ENCODE measurements at regions not wholly inside any gene's neighbourhood (a gene's known extent, or its start where the extent isn't known, plus 50 kb on each side); places are given as distances from the start of the nearest gene placed in this dataset.

- H2AFZ ChIP-seq (ENCODE audit: low read length): no peak overlapping the region
Observed at GRCh38 chr21:27047283-27047657, 80.4 kb upstream of the ADAMTS5 start.

GRCh38 chr21:27045281-27045985 is 78.5 kb upstream of the ADAMTS5 start:
- Histone ChIP-seq H3K36me3 (ENCODE audit: insufficient read depth, low read length) (no peaks in the 10 kb centered on the region), H3K4me1 (ENCODE audit: low read length) (no peaks in the 10 kb centered on the region), H4K20me1 (ENCODE audit: insufficient read depth, low read depth, low read length) (no peaks in the 10 kb centered on the region), H3K4me2 (ENCODE audit: low read depth, low read length, poor library complexity, severe bottlenecking) (no peak overlapping the region), H2AFZ (ENCODE audit: low read length) (no peak overlapping the region), H3K9ac (ENCODE audit: low read length) (no peak overlapping the region), H3K27ac (ENCODE audit: low read length) (no peak overlapping the region), H3K4me3 (ENCODE audit: low read length) (no peak overlapping the region), H3K27me3 (ENCODE audit: low read length) (no peaks in the 10 kb centered on the region), H3K9me2 (replicated peaks; ENCODE audit: insufficient read depth, low read length) (no peaks in the 10 kb centered on the region), H3K9me3 (ENCODE audit: low read length) (peaks cover 15% of the 10 kb centered on the region), H3K79me2 (ENCODE audit: low read length) (no peaks in the 10 kb centered on the region)
- no peak for DNase-seq

More at GRCh38 chr21:27047283-27047657, 80.4 kb upstream of the ADAMTS5 start:
- Histone ChIP-seq H3K9ac (ENCODE audit: low read length) (no peak overlapping the region), H3K4me1 (ENCODE audit: low read length) (no peaks in the 10 kb centered on the region), H4K20me1 (ENCODE audit: insufficient read depth, low read depth, low read length) (no peaks in the 10 kb centered on the region), H3K9me3 (ENCODE audit: low read length) (peaks cover 16% of the 10 kb centered on the region), H3K79me2 (ENCODE audit: low read length) (no peaks in the 10 kb centered on the region), H3K9me2 (replicated peaks; ENCODE audit: insufficient read depth, low read length) (no peaks in the 10 kb centered on the region), H3K27me3 (ENCODE audit: low read length) (no peaks in the 10 kb centered on the region), H3K36me3 (ENCODE audit: insufficient read depth, low read length) (no peaks in the 10 kb centered on the region), H3K4me2 (ENCODE audit: low read depth, low read length, poor library complexity, severe bottlenecking) (no peak overlapping the region), H3K4me3 (ENCODE audit: low read length) (no peak overlapping the region), H3K27ac (ENCODE audit: low read length) (no peak overlapping the region)
- no peak for DNase-seq

DNA sequence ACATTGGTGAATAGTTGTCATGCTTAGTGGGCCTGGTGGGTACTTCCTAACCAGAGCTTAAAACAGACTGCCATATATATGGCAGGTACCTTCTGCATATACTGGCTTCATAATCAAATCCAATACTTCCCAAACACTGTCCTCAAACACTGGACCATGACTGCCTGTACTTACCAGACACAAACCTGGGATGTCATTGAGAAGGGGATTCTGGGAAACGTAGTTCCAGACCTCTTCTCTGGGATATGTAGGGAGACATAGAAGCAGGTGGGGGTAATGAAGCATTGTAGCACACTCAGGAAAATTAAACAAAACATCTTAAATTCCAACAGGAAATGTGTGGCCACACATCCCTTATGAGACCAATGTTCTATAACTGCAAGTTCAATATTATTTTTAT is 76.5 kb upstream of the ADAMTS5 start:
- H3K27me3 ChIP-seq (ENCODE audit: low read length): no peaks in the 10 kb centered on the region
- H3K79me2 ChIP-seq (ENCODE audit: low read length): no peaks in the 10 kb centered on the region
- no peaks in the 10 kb centered on the region for H3K36me3 ChIP-seq (ENCODE audit: insufficient read depth, low read length)
- no peaks in the 10 kb centered on the region for H3K9me2 ChIP-seq (replicated peaks; ENCODE audit: insufficient read depth, low read length)
- H3K9ac ChIP-seq (ENCODE audit: low read length): no peak overlapping the region
- H3K4me2 ChIP-seq (ENCODE audit: low read depth, low read length, poor library complexity, severe bottlenecking): no peak overlapping the region
- DNase-seq: no peak
- H3K9me3 ChIP-seq (ENCODE audit: low read length): peaks cover 21% of the 10 kb centered on the region
- H3K27ac ChIP-seq (ENCODE audit: low read length): no peak overlapping the region
- no peak overlapping the region for H3K4me3 ChIP-seq (ENCODE audit: low read length)
- H4K20me1 ChIP-seq (ENCODE audit: insufficient read depth, low read depth, low read length): no peaks in the 10 kb centered on the region
- no peaks in the 10 kb centered on the region for H3K4me1 ChIP-seq (ENCODE audit: low read length)
- H2AFZ ChIP-seq (ENCODE audit: low read length): no peak overlapping the region

DNA sequence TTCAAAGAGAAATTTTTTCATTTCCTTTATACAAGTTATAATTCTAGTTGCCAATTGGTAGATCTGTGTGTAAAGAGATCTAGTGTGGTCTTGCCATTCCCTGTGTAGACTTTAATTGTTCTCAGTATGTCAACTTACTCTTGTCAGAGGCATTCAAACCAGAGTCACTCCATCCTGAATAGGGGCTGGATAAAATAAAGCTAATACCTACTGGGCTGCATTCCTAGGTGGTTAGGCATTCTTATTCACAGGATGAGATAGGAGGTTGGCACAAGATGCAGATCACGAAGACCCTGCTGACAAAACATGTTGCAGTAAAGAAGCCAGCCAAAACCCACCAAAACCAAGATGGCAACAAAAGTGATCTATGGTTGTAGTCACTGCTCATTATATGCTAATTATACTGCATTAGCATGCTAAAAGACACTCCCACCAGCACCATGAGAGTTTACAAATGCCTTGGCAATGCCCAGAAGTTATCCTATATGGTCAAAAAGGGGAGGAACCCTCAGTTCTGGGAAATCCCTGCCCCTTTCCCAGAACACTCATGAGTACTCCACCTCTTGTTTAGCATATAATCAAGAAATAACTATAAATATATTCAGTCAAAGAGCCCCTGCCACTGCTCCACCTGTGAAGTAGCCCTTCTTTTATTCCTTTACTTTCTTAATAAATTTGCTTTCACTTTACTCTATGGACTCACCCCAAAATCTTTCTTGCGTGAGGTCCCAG is 74.0 kb upstream of the ADAMTS5 start:
- Histone ChIP-seq H4K20me1 (ENCODE audit: insufficient read depth, low read depth, low read length) (no peaks in the 10 kb centered on the region), H3K27ac (ENCODE audit: low read length) (no peak overlapping the region), H3K4me3 (ENCODE audit: low read length) (no peak overlapping the region), H3K9me2 (replicated peaks; ENCODE audit: insufficient read depth, low read length) (no peaks in the 10 kb centered on the region), H3K9ac (ENCODE audit: low read length) (no peak overlapping the region), H3K36me3 (ENCODE audit: insufficient read depth, low read length) (no peaks in the 10 kb centered on the region), H3K4me2 (ENCODE audit: low read depth, low read length, poor library complexity, severe bottlenecking) (no peak overlapping the region), H3K27me3 (ENCODE audit: low read length) (no peaks in the 10 kb centered on the region), H3K79me2 (ENCODE audit: low read length) (no peaks in the 10 kb centered on the region), H3K4me1 (ENCODE audit: low read length) (no peaks in the 10 kb centered on the region), H2AFZ (ENCODE audit: low read length) (no peak overlapping the region), H3K9me3 (ENCODE audit: low read length) (peaks cover 32% of the 10 kb centered on the region)
- DNase-seq: no peak

GRCh38 chr21:27036736-27037301 is 69.9 kb upstream of the ADAMTS5 start:
- H3K27me3 ChIP-seq (ENCODE audit: low read length): no peaks in the 10 kb centered on the region
- peaks cover 35% of the 10 kb centered on the region for H3K9me3 ChIP-seq (ENCODE audit: low read length)

DNA sequence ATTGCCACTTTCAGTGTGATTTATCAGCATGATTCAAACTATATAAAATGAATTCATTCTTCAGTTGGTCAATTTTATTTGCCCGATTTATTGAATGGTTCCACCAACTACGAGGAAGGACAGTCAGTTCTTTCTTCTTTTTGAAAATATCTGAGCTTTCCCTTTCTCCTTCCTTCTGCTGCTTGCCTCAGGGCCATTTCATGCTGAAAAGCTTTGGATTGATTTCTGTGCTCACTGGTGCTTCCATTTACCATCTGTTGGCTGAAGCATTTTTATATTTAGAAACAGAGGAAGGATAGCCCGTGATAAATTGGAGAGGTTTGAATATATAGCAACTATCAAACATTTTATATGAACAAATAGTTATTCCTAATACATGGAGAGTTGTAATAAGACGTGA is 68.9 kb upstream of the ADAMTS5 start:
- H3K4me2 ChIP-seq (ENCODE audit: low read depth, low read length, poor library complexity, severe bottlenecking): no peak overlapping the region
- no peaks in the 10 kb centered on the region for H3K9me2 ChIP-seq (replicated peaks; ENCODE audit: insufficient read depth, low read length)
- no peaks in the 10 kb centered on the region for H3K79me2 ChIP-seq (ENCODE audit: low read length)
- no peak overlapping the region for H3K27ac ChIP-seq (ENCODE audit: low read length)
- no peak overlapping the region for H3K9ac ChIP-seq (ENCODE audit: low read length)
- H3K36me3 ChIP-seq (ENCODE audit: insufficient read depth, low read length): no peaks in the 10 kb centered on the region
- H2AFZ ChIP-seq (ENCODE audit: low read length): no peak overlapping the region
- H3K4me1 ChIP-seq (ENCODE audit: low read length): no peaks in the 10 kb centered on the region
- DNase-seq: no peak
- peaks cover 41% of the 10 kb centered on the region for H3K9me3 ChIP-seq (ENCODE audit: low read length)
- H3K4me3 ChIP-seq (ENCODE audit: low read length): no peak overlapping the region
- H4K20me1 ChIP-seq (ENCODE audit: insufficient read depth, low read depth, low read length): no peaks in the 10 kb centered on the region
- no peaks in the 10 kb centered on the region for H3K27me3 ChIP-seq (ENCODE audit: low read length)

More at GRCh38 chr21:27036736-27037301, 69.9 kb upstream of the ADAMTS5 start:
- no peak overlapping the region for H3K27ac ChIP-seq (ENCODE audit: low read length)
- H2AFZ ChIP-seq (ENCODE audit: low read length): no peak overlapping the region
- no peaks in the 10 kb centered on the region for H4K20me1 ChIP-seq (ENCODE audit: insufficient read depth, low read depth, low read length)
- DNase-seq: no peak
- no peaks in the 10 kb centered on the region for H3K9me2 ChIP-seq (replicated peaks; ENCODE audit: insufficient read depth, low read length)
- no peak overlapping the region for H3K9ac ChIP-seq (ENCODE audit: low read length)
- H3K4me2 ChIP-seq (ENCODE audit: low read depth, low read length, poor library complexity, severe bottlenecking): no peak overlapping the region
- H3K79me2 ChIP-seq (ENCODE audit: low read length): no peaks in the 10 kb centered on the region
- H3K36me3 ChIP-seq (ENCODE audit: insufficient read depth, low read length): no peaks in the 10 kb centered on the region
- H3K4me3 ChIP-seq (ENCODE audit: low read length): no peak overlapping the region
- H3K4me1 ChIP-seq (ENCODE audit: low read length): no peaks in the 10 kb centered on the region

- H3K36me3 ChIP-seq (ENCODE audit: insufficient read depth, low read length): no peaks in the 10 kb centered on the region
- H3K9me2 ChIP-seq (replicated peaks; ENCODE audit: insufficient read depth, low read length): no peaks in the 10 kb centered on the region
- peaks cover 34% of the 10 kb centered on the region for H3K9me3 ChIP-seq (ENCODE audit: low read length)
- no peak overlapping the region for H3K27ac ChIP-seq (ENCODE audit: low read length)
- no peak for DNase-seq
- no peak overlapping the region for H2AFZ ChIP-seq (ENCODE audit: low read length)
- H3K27me3 ChIP-seq (ENCODE audit: low read length): no peaks in the 10 kb centered on the region
- H4K20me1 ChIP-seq (ENCODE audit: insufficient read depth, low read depth, low read length): no peaks in the 10 kb centered on the region
- H3K4me3 ChIP-seq (ENCODE audit: low read length): no peak overlapping the region
- H3K4me1 ChIP-seq (ENCODE audit: low read length): no peaks in the 10 kb centered on the region
- no peak overlapping the region for H3K4me2 ChIP-seq (ENCODE audit: low read depth, low read length, poor library complexity, severe bottlenecking)
- no peaks in the 10 kb centered on the region for H3K79me2 ChIP-seq (ENCODE audit: low read length)
- H3K9ac ChIP-seq (ENCODE audit: low read length): no peak overlapping the region
Observed at GRCh38 chr21:27034796-27035195, 67.9 kb upstream of the ADAMTS5 start.

- Histone ChIP-seq H2AFZ (ENCODE audit: low read length) (no peak overlapping the region), H3K4me3 (ENCODE audit: low read length) (no peak overlapping the region), H3K79me2 (ENCODE audit: low read length) (no peaks in the 10 kb centered on the region), H3K36me3 (ENCODE audit: insufficient read depth, low read length) (no peaks in the 10 kb centered on the region), H3K4me2 (ENCODE audit: low read depth, low read length, poor library complexity, severe bottlenecking) (no peak overlapping the region), H3K4me1 (ENCODE audit: low read length) (no peaks in the 10 kb centered on the region), H3K9ac (ENCODE audit: low read length) (no peak overlapping the region), H3K27me3 (ENCODE audit: low read length) (no peaks in the 10 kb centered on the region), H4K20me1 (ENCODE audit: insufficient read depth, low read depth, low read length) (no peaks in the 10 kb centered on the region), H3K9me2 (replicated peaks; ENCODE audit: insufficient read depth, low read length) (no peaks in the 10 kb centered on the region), H3K9me3 (ENCODE audit: low read length) (peaks cover 37% of the 10 kb centered on the region), H3K27ac (ENCODE audit: low read length) (no peak overlapping the region)
- no peak for DNase-seq
Observed at GRCh38 chr21:27033471-27033870, 66.6 kb upstream of the ADAMTS5 start.
